ENCODE measurements at regions not wholly inside any gene's neighbourhood (a gene's known extent, or its start where the extent isn't known, plus 50 kb on each side); places are given as distances from the start of the nearest gene placed in this dataset.
A peak's percentile ranks its signal among the peaks of the same experiment; 100 is the strongest.

GRCh38 chr2:147037048-147037447 lies 807.8 kb upstream of the ACVR2A start:
- Histone ChIP-seq H3K18ac (ENCODE audit: low read depth in 1 of 2, low read length in 2 of 2) (no peak overlapping the region), H3K9ac (ENCODE audit: low read length) (no peak overlapping the region), H4K8ac (ENCODE audit: low read length) (no peak overlapping the region), H2AFZ (ENCODE audit: low read depth, low read length) (no peak overlapping the region), H3K4me3 (ENCODE audit: insufficient read depth in 1 of 2, low read depth in 1 of 2, low read length in 2 of 2) (no peak overlapping the region), H2BK15ac (ENCODE audit: low read depth, poor library complexity, severe bottlenecking) (no peak overlapping the region), H2AK5ac (ENCODE audit: low read length, severe bottlenecking) (no peak overlapping the region), H2BK12ac (ENCODE audit: low read length in 2 of 2) (no peak overlapping the region), H3K27me3 (ENCODE audit: control insufficient read depth in 1 of 2, insufficient read depth in 1 of 2, low read length in 2 of 2) (no peaks in the 10 kb centered on the region), H3K14ac (ENCODE audit: low read length in 2 of 2) (no peak overlapping the region), H3K79me1 (replicated peaks; ENCODE audit: low read length, poor library complexity, severe bottlenecking) (no peaks in the 10 kb centered on the region), H3K4me1 (ENCODE audit: control insufficient read depth, insufficient read depth, low read depth, low read length) (no peaks in the 10 kb centered on the region), H4K91ac (ENCODE audit: low read length) (no peak overlapping the region), H2BK5ac (ENCODE audit: low read depth, low read length, poor library complexity, severe bottlenecking) (no peak overlapping the region), H3K23ac (ENCODE audit: low read length in 2 of 2) (no peak overlapping the region), H3K36me3 (ENCODE audit: control insufficient read depth in 1 of 2, insufficient read depth in 2 of 2, low read depth in 1 of 2, low read length in 2 of 2) (no peaks in the 10 kb centered on the region), H3K27ac (ENCODE audit: low read length, poor library complexity, severe bottlenecking) (no peak overlapping the region), H3K4ac (ENCODE audit: low read depth in 1 of 2, low read length in 2 of 2) (no peak overlapping the region), H2BK120ac (ENCODE audit: low read depth, low read length) (no peak overlapping the region), H3K4me2 (ENCODE audit: low read length, poor library complexity, severe bottlenecking) (no peak overlapping the region), H3K9me3 (ENCODE audit: control insufficient read depth, low read length) (no peaks in the 10 kb centered on the region)
- WGBS = 73% methylated on average over 3 of the region's 3 CpGs
- no peak for DNase-seq

- Histone ChIP-seq H2BK12ac (ENCODE audit: low read length in 2 of 2) (no peak overlapping the region), H2BK5ac (ENCODE audit: low read depth, low read length, poor library complexity, severe bottlenecking) (no peak overlapping the region), H3K4me2 (ENCODE audit: low read length, poor library complexity, severe bottlenecking) (no peak overlapping the region), H4K91ac (ENCODE audit: low read length) (no peak overlapping the region), H3K27me3 (ENCODE audit: control insufficient read depth in 1 of 2, insufficient read depth in 1 of 2, low read length in 2 of 2) (no peaks in the 10 kb centered on the region), H3K4me1 (ENCODE audit: control insufficient read depth, insufficient read depth, low read depth, low read length) (no peaks in the 10 kb centered on the region), H2AK5ac (ENCODE audit: low read length, severe bottlenecking) (no peak overlapping the region), H3K9me3 (ENCODE audit: control insufficient read depth, low read length) (no peaks in the 10 kb centered on the region), H3K9ac (ENCODE audit: low read length) (no peak overlapping the region), H3K4me3 (ENCODE audit: insufficient read depth in 1 of 2, low read depth in 1 of 2, low read length in 2 of 2) (no peak overlapping the region), H2AFZ (ENCODE audit: low read depth, low read length) (no peak overlapping the region), H3K14ac (ENCODE audit: low read length in 2 of 2) (no peak overlapping the region), H4K8ac (ENCODE audit: low read length) (no peak overlapping the region), H3K79me1 (replicated peaks; ENCODE audit: low read length, poor library complexity, severe bottlenecking) (no peaks in the 10 kb centered on the region), H2BK120ac (ENCODE audit: low read depth, low read length) (no peak overlapping the region), H3K18ac (ENCODE audit: low read depth in 1 of 2, low read length in 2 of 2) (no peak overlapping the region), H3K23ac (ENCODE audit: low read length in 2 of 2) (no peak overlapping the region), H3K27ac (ENCODE audit: low read length, poor library complexity, severe bottlenecking) (no peak overlapping the region), H3K36me3 (ENCODE audit: control insufficient read depth in 1 of 2, insufficient read depth in 2 of 2, low read depth in 1 of 2, low read length in 2 of 2) (no peaks in the 10 kb centered on the region), H2BK15ac (ENCODE audit: low read depth, poor library complexity, severe bottlenecking) (no peak overlapping the region), H3K4ac (ENCODE audit: low read depth in 1 of 2, low read length in 2 of 2) (no peak overlapping the region)
- DNase-seq = no peak
- 100% methylated on average over 1 of the region's 1 CpG for WGBS
These were observed 811.8 kb upstream of the ACVR2A start for GRCh38 chr2:147033044-147033443.

GRCh38 chr2:147031897-147032296 lies 812.9 kb upstream of the ACVR2A start:
- no peaks in the 10 kb centered on the region for H3K9me3 ChIP-seq (ENCODE audit: control insufficient read depth, low read length)
- H2AFZ ChIP-seq (ENCODE audit: low read depth, low read length) = no peak overlapping the region
- H4K91ac ChIP-seq (ENCODE audit: low read length) = no peak overlapping the region
- no peak overlapping the region for H3K4ac ChIP-seq (ENCODE audit: low read depth in 1 of 2, low read length in 2 of 2)
- H3K27me3 ChIP-seq (ENCODE audit: control insufficient read depth in 1 of 2, insufficient read depth in 1 of 2, low read length in 2 of 2) = no peaks in the 10 kb centered on the region
- H2AK5ac ChIP-seq (ENCODE audit: low read length, severe bottlenecking) = no peak overlapping the region
- H3K14ac ChIP-seq (ENCODE audit: low read length in 2 of 2) = no peak overlapping the region
- no peak overlapping the region for H3K18ac ChIP-seq (ENCODE audit: low read depth in 1 of 2, low read length in 2 of 2)
- H2BK5ac ChIP-seq (ENCODE audit: low read depth, low read length, poor library complexity, severe bottlenecking) = no peak overlapping the region
- no peak overlapping the region for H3K4me2 ChIP-seq (ENCODE audit: low read length, poor library complexity, severe bottlenecking)
- H3K4me1 ChIP-seq (ENCODE audit: control insufficient read depth, insufficient read depth, low read depth, low read length) = no peaks in the 10 kb centered on the region
- no peak overlapping the region for H2BK15ac ChIP-seq (ENCODE audit: low read depth, poor library complexity, severe bottlenecking)
- H3K9ac ChIP-seq (ENCODE audit: low read length) = no peak overlapping the region
- 46% methylated on average over 2 of the region's 3 CpGs for whole genome bisulfite sequencing
- H3K23ac ChIP-seq (ENCODE audit: low read length in 2 of 2) = no peak overlapping the region
- no peak overlapping the region for H2BK120ac ChIP-seq (ENCODE audit: low read depth, low read length)
- no peak overlapping the region for H2BK12ac ChIP-seq (ENCODE audit: low read length in 2 of 2)
- no peak for DNase-seq
- no peak overlapping the region for H4K8ac ChIP-seq (ENCODE audit: low read length)
- no peaks in the 10 kb centered on the region for H3K36me3 ChIP-seq (ENCODE audit: control insufficient read depth in 1 of 2, insufficient read depth in 2 of 2, low read depth in 1 of 2, low read length in 2 of 2)
- H3K79me1 ChIP-seq (replicated peaks; ENCODE audit: low read length, poor library complexity, severe bottlenecking) = no peaks in the 10 kb centered on the region
- no peak overlapping the region for H3K27ac ChIP-seq (ENCODE audit: low read length, poor library complexity, severe bottlenecking)
- no peak overlapping the region for H3K4me3 ChIP-seq (ENCODE audit: insufficient read depth in 1 of 2, low read depth in 1 of 2, low read length in 2 of 2)

- Histone ChIP-seq H3K23ac (ENCODE audit: low read length in 2 of 2) (no peak overlapping the region), H3K4me2 (ENCODE audit: low read length, poor library complexity, severe bottlenecking) (no peak overlapping the region), H2AFZ (ENCODE audit: low read depth, low read length) (no peak overlapping the region), H2BK5ac (ENCODE audit: low read depth, low read length, poor library complexity, severe bottlenecking) (no peak overlapping the region), H2BK12ac (ENCODE audit: low read length in 2 of 2) (no peak overlapping the region), H3K4ac (ENCODE audit: low read depth in 1 of 2, low read length in 2 of 2) (no peak overlapping the region), H3K36me3 (ENCODE audit: control insufficient read depth in 1 of 2, insufficient read depth in 2 of 2, low read depth in 1 of 2, low read length in 2 of 2) (no peaks in the 10 kb centered on the region), H4K8ac (ENCODE audit: low read length) (no peak overlapping the region), H2AK5ac (ENCODE audit: low read length, severe bottlenecking) (no peak overlapping the region), H3K9me3 (ENCODE audit: control insufficient read depth, low read length) (no peaks in the 10 kb centered on the region), H3K4me3 (ENCODE audit: insufficient read depth in 1 of 2, low read depth in 1 of 2, low read length in 2 of 2) (no peak overlapping the region), H2BK15ac (ENCODE audit: low read depth, poor library complexity, severe bottlenecking) (no peak overlapping the region), H3K27me3 (ENCODE audit: control insufficient read depth in 1 of 2, insufficient read depth in 1 of 2, low read length in 2 of 2) (no peaks in the 10 kb centered on the region), H3K27ac (ENCODE audit: low read length, poor library complexity, severe bottlenecking) (no peak overlapping the region), H4K91ac (ENCODE audit: low read length) (no peak overlapping the region), H3K9ac (ENCODE audit: low read length) (no peak overlapping the region), H3K14ac (ENCODE audit: low read length in 2 of 2) (no peak overlapping the region), H3K4me1 (ENCODE audit: control insufficient read depth, insufficient read depth, low read depth, low read length) (no peaks in the 10 kb centered on the region), H2BK120ac (ENCODE audit: low read depth, low read length) (no peak overlapping the region), H3K18ac (ENCODE audit: low read depth in 1 of 2, low read length in 2 of 2) (no peak overlapping the region), H3K79me1 (replicated peaks; ENCODE audit: low read length, poor library complexity, severe bottlenecking) (no peaks in the 10 kb centered on the region)
- DNase-seq = peak; percentile 10
- WGBS = 87% methylated on average over 5 of the region's 6 CpGs
These were observed 813.7 kb upstream of the ACVR2A start for GRCh38 chr2:147030966-147031720.
